Fibroblast of lung (primary cell): ENCODE measurements at regions not wholly inside any gene's neighbourhood (a gene's known extent, or its start where the extent isn't known, plus 50 kb on each side); places are given as distances from the start of the nearest gene placed in this dataset.

Source experiments
- DNase-seq, 2 donors: peaks; one replicate each; pipeline versions ENCODE4 v3.0.0 to v3.0.0-alpha.2; 2010; ENCODE audit warnings: low read depth in 2 of 2
- H2AFZ ChIP-seq: 2 replicates; pipeline ENCODE4 v1.5.1; 2012; ENCODE audit warnings: low read length, control low read depth, inconsistent platforms
- H3K27ac ChIP-seq: 2 replicates; pipeline ENCODE4 v1.5.1; 2011; ENCODE audit warnings: low read length, control low read depth; ENCODE audit not compliant: insufficient read depth
- H3K27me3 ChIP-seq: 2 replicates; pipeline ENCODE4 v1.5.1; 2011; ENCODE audit warnings: mild to moderate bottlenecking, low read length; ENCODE audit not compliant: control insufficient read depth, insufficient read depth
- H3K36me3 ChIP-seq: 2 replicates; pipeline ENCODE4 v1.5.1; 2011; ENCODE audit warnings: low read length; ENCODE audit not compliant: control insufficient read depth, insufficient read depth
- H3K4me1 ChIP-seq: 2 replicates; pipeline ENCODE4 v1.5.1; 2011; ENCODE audit warnings: low read length; ENCODE audit not compliant: control insufficient read depth, insufficient read depth; ENCODE audit errors: extremely low read depth
- H3K4me2 ChIP-seq: 2 replicates; pipeline ENCODE4 v1.5.1; 2011; ENCODE audit warnings: low read length, control low read depth; ENCODE audit not compliant: insufficient read depth; ENCODE audit errors: extremely low read depth
- H3K4me3 ChIP-seq, 4 experiments: fragments of 200-600 bp in 1 of 4; sonication (generic) in 1 of 4; replicated peaks in 1 of 4; 2 replicates each; pipeline ENCODE4 v1.5.1; 2011 to 2016; ENCODE audit warnings: low read length in 4 of 4, low read depth in 3 of 4, mild to moderate bottlenecking in 3 of 4, control low read depth in 2 of 4, inconsistent platforms in 1 of 4, mixed read lengths in 1 of 4; ENCODE audit not compliant: insufficient read depth in 1 of 4; ENCODE audit errors: control extremely low read depth in 1 of 4
- H3K79me2 ChIP-seq: 2 replicates; pipeline ENCODE4 v1.5.1; 2012; ENCODE audit warnings: mild to moderate bottlenecking, low read length, inconsistent platforms; ENCODE audit not compliant: control insufficient read depth, insufficient read depth
- H3K9ac ChIP-seq: 2 replicates; pipeline ENCODE4 v1.5.1; 2011; ENCODE audit warnings: mild to moderate bottlenecking, low read length, control low read depth; ENCODE audit not compliant: insufficient read depth
- H3K9me3 ChIP-seq: 2 replicates; pipeline ENCODE4 v1.5.1; 2012; ENCODE audit warnings: low read depth, low read length; ENCODE audit not compliant: control insufficient read depth, insufficient read depth
- H4K20me1 ChIP-seq: 2 replicates; pipeline ENCODE4 v1.5.1; 2011; ENCODE audit warnings: low read length; ENCODE audit not compliant: control insufficient read depth, insufficient read depth; ENCODE audit errors: extremely low read depth
- CTCF ChIP-seq, 2 donors: IDR thresholded peaks in 1 of 2; conservative IDR thresholded peaks in 1 of 2; 1 replicate in 1 of 2; 2 replicates in 1 of 2; pipeline ENCODE4 v1.5.1; 2011 to 2012; ENCODE audit warnings: low read length in 2 of 2, control low read depth in 1 of 2, inconsistent platforms in 1 of 2, low read depth in 1 of 2, mild to moderate bottlenecking in 1 of 2
- EZH2 ChIP-seq: IDR thresholded peaks from 2 replicates; pipeline ENCODE4 v1.5.1; 2012; ENCODE audit warnings: low read length, control low read depth, mild to moderate bottlenecking; ENCODE audit errors: missing control alignments

DNA sequence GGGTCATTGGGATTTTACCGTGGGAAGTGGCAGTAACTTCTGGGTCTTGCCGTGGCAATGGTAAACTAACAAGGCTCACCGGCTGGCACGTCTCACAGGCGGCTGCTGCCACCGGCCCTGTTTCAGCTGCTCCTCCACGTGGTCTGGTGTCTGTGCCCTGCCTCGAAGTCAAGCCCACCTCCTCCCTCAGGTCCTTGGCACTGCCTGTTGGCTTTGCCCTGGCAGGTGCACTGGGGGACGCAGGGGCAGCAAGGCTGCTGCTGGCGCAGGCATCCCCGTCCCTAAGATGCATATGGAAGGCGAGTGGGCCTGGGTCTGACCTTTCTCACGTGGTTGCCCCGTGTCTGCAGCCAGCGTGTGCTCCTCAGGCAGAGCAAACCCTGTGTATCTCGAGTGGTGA, 783.6 kb downstream of the BRD1 start:
- Histone ChIP-seq H2AFZ (no peak overlapping the region), H3K27ac (no peak overlapping the region), H3K9me3 (no peaks in the 10 kb centered on the region), H3K4me2 (no peak overlapping the region), H3K4me3 (no peak overlapping the region), H3K4me1 (no peaks in the 10 kb centered on the region), H3K9ac (no peak overlapping the region), H3K36me3 (no peaks in the 10 kb centered on the region), H3K27me3 (no peaks in the 10 kb centered on the region), H3K79me2 (no peaks in the 10 kb centered on the region), H4K20me1 (no peaks in the 10 kb centered on the region)
- TF ChIP-seq CTCF (conservative IDR thresholded peaks at IDR 0.05 in 1 of 2, IDR thresholded peaks at IDR 0.05 in 1 of 2; ENCODE audit: low read depth in 1 of 2, low read length in 2 of 2) (no peak), EZH2 (no peak)
- no peak for DNase-seq

DNA sequence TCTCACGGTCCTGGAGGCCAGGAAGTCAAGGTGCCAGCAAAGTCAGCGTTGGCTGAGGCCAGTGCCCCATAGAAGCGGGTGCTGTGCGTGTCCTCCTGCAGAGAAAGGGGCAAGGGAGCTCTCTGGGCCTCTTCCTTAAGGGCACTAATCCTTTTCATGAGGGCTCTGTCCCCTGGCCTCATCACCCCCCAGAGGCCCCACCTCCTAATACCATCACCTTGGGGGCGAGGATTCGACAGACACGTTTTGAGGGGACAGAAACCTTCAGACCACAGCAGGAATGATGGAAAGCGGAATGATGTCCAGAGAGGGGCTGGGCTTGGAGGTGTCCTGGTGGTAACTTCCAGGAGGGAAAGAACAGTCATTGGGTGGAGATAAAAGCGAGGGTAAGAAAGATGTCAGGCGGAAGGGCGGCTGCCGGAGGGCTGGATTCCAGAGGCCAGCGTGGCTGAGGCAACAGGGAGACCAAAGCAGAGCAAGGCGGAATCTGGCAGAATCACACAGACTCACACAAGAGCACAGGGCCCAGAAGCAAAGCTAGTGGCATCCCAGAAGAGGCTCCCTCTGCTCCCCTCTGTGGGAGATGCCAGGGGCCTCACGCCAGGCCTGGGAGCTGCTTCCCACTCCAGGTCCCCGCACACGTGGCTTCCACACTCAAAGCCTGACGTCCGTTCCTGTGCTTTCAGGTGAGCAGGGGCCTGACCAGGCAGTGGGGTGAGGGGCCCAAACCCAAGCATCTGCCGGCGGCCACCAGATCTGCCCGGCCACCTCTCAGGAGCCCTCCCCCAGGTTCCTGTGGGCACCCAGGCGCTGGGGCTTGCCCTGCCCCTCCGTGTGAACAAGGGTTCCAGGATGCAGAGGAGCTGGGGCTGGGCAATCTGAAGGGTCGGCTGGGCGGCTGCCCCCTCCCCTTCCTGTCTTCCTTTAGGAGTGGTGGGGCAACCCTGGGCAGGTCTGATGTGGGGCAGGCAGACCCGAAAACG, 784.5 kb downstream of the BRD1 start:
- no peaks in the 10 kb centered on the region for H3K4me1 ChIP-seq
- TF ChIP-seq EZH2 (no peak), CTCF (conservative IDR thresholded peaks at IDR 0.05 in 1 of 2, IDR thresholded peaks at IDR 0.05 in 1 of 2; ENCODE audit: low read depth in 1 of 2, low read length in 2 of 2) (no peak)
- H3K27ac ChIP-seq = no peak overlapping the region
- H3K36me3 ChIP-seq = no peaks in the 10 kb centered on the region
- no peaks in the 10 kb centered on the region for H3K27me3 ChIP-seq
- DNase-seq = no peak
- H3K9ac ChIP-seq = no peak overlapping the region
- no peak overlapping the region for H3K4me2 ChIP-seq
- no peak overlapping the region for H2AFZ ChIP-seq
- no peaks in the 10 kb centered on the region for H3K79me2 ChIP-seq
- no peaks in the 10 kb centered on the region for H3K9me3 ChIP-seq
- no peaks in the 10 kb centered on the region for H4K20me1 ChIP-seq
- no peak overlapping the region for H3K4me3 ChIP-seq

- no peak overlapping the region for H3K4me2 ChIP-seq
- no peak overlapping the region for H3K27ac ChIP-seq
- no peaks in the 10 kb centered on the region for H3K4me1 ChIP-seq
- TF ChIP-seq CTCF (conservative IDR thresholded peaks at IDR 0.05 in 1 of 2, IDR thresholded peaks at IDR 0.05 in 1 of 2; ENCODE audit: low read depth in 1 of 2, low read length in 2 of 2) = no peak
- no peak for TF ChIP-seq EZH2
- DNase-seq = no peak
- H3K9ac ChIP-seq = no peak overlapping the region
- H2AFZ ChIP-seq = no peak overlapping the region
- no peaks in the 10 kb centered on the region for H3K9me3 ChIP-seq
- no peak overlapping the region for H3K4me3 ChIP-seq
- H3K27me3 ChIP-seq = no peaks in the 10 kb centered on the region
- no peaks in the 10 kb centered on the region for H4K20me1 ChIP-seq
- no peaks in the 10 kb centered on the region for H3K36me3 ChIP-seq
- no peaks in the 10 kb centered on the region for H3K79me2 ChIP-seq
Measured at GRCh38 chr22:49042066-49042465, 785.6 kb downstream of the BRD1 start.
